Ishikawa (cell line): ENCODE measurements at regions not wholly inside any gene's neighbourhood (a gene's known extent, or its start where the extent isn't known, plus 50 kb on each side); places are given as distances from the start of the nearest gene placed in this dataset.

ENCODE experiments used
- CEBPB ChIP-seq: IDR thresholded peaks from 2 replicates; pipeline ENCODE4 v1.6.1; 2012
- CREB1 ChIP-seq: IDR thresholded peaks from 2 replicates; pipeline ENCODE4 v1.6.1; 2012; ENCODE audit warnings: low read depth
- EGR1 ChIP-seq: IDR thresholded peaks from 2 replicates; pipeline ENCODE4 v1.6.1; 2012
- EP300 ChIP-seq: IDR thresholded peaks from 2 replicates; pipeline ENCODE4 v1.6.1; 2012; ENCODE audit warnings: borderline replicate concordance
- FOXM1 ChIP-seq: IDR thresholded peaks from 2 replicates; pipeline ENCODE4 v1.6.1; 2012; ENCODE audit warnings: low read depth, borderline replicate concordance
- MAX ChIP-seq: IDR thresholded peaks from 2 replicates; pipeline ENCODE4 v1.6.1; 2012
- NFIC ChIP-seq: IDR thresholded peaks from 2 replicates; pipeline ENCODE4 v1.6.1; 2012
- RAD21 ChIP-seq: IDR thresholded peaks from 2 replicates; pipeline ENCODE4 v1.6.1; 2012; ENCODE audit warnings: low read depth
- REST ChIP-seq: IDR thresholded peaks from 2 replicates; pipeline ENCODE4 v1.6.1; 2012; ENCODE audit warnings: low read depth, mild to moderate bottlenecking
- TAF1 ChIP-seq: IDR thresholded peaks from 2 replicates; pipeline ENCODE4 v1.6.1; 2012; ENCODE audit warnings: low read depth, mild to moderate bottlenecking
- TCF12 ChIP-seq: IDR thresholded peaks from 2 replicates; pipeline ENCODE4 v1.6.1; 2012; ENCODE audit warnings: low read depth
- TEAD4 ChIP-seq: IDR thresholded peaks from 2 replicates; pipeline ENCODE4 v1.6.1; 2012
- USF1 ChIP-seq: IDR thresholded peaks from 2 replicates; pipeline ENCODE4 v1.6.1; 2012
- YY1 ChIP-seq: IDR thresholded peaks from 2 replicates; pipeline ENCODE4 v1.6.1; 2012; ENCODE audit warnings: low read depth
- ZBTB7A ChIP-seq: IDR thresholded peaks from 2 replicates; pipeline ENCODE4 v1.6.1; 2012; ENCODE audit warnings: low read depth

- TF ChIP-seq REST (no peak), CEBPB (no peak), USF1 (no peak), MAX (no peak), TAF1 (no peak), NFIC (no peak), RAD21 (no peak), YY1 (no peak), CREB1 (no peak), EGR1 (no peak), TEAD4 (no peak), TCF12 (no peak), ZBTB7A (no peak), FOXM1 (no peak), EP300 (no peak)
Measured at GRCh38 chr5:2432076-2432920, 319.2 kb downstream of the IRX2 start.

- TF ChIP-seq NFIC, result no peak
- no peak for TF ChIP-seq EP300
- TF ChIP-seq TEAD4, result no peak
- no peak for TF ChIP-seq FOXM1
- no peak for TF ChIP-seq ZBTB7A
- no peak for TF ChIP-seq REST
- TF ChIP-seq TAF1, result no peak
- TF ChIP-seq CREB1, result no peak
- TF ChIP-seq YY1, result no peak
- TF ChIP-seq CEBPB, result no peak
- no peak for TF ChIP-seq RAD21
- TF ChIP-seq MAX, result no peak
- TF ChIP-seq TCF12, result no peak
- TF ChIP-seq USF1, result no peak
Measured at GRCh38 chr5:2430606-2431005, 320.9 kb downstream of the IRX2 start.

GRCh38 chr5:2427983-2428382 is 323.5 kb downstream of the IRX2 start:
- TF ChIP-seq TEAD4, result no peak
- no peak for TF ChIP-seq TCF12
- TF ChIP-seq RAD21, result no peak
- no peak for TF ChIP-seq ZBTB7A
- TF ChIP-seq USF1, result no peak
- no peak for TF ChIP-seq REST
- no peak for TF ChIP-seq EGR1
- TF ChIP-seq CEBPB, result no peak
- TF ChIP-seq TAF1, result no peak
- no peak for TF ChIP-seq CREB1
- no peak for TF ChIP-seq YY1

- no peak for TF ChIP-seq TEAD4
- no peak for TF ChIP-seq EGR1
- TF ChIP-seq YY1, result no peak
- TF ChIP-seq TAF1, result no peak
- no peak for TF ChIP-seq CEBPB
- no peak for TF ChIP-seq ZBTB7A
- no peak for TF ChIP-seq REST
- TF ChIP-seq TCF12, result no peak
- TF ChIP-seq USF1, result no peak
- TF ChIP-seq RAD21, result no peak
- no peak for TF ChIP-seq EP300
- TF ChIP-seq MAX, result no peak
- no peak for TF ChIP-seq FOXM1
- no peak for TF ChIP-seq NFIC
- TF ChIP-seq CREB1, result no peak
Measured at GRCh38 chr5:2423634-2424033, 327.8 kb downstream of the IRX2 start.
